ENCODE measurements at regions not wholly inside any gene's neighbourhood (a gene's known extent, or its start where the extent isn't known, plus 50 kb on each side); places are given as distances from the start of the nearest gene placed in this dataset.

- TF ChIP-seq ZNF277 (CRISPR knock-in tag; IDR thresholded peaks at IDR 0.05; ENCODE audit: borderline replicate concordance): no peak
- TF ChIP-seq EP300 (IDR thresholded peaks at IDR 0.05; ENCODE audit: low read length): no peak
- no peak for TF ChIP-seq FOXJ2 (tag; IDR thresholded peaks at IDR 0.05)
- TF ChIP-seq THRB (CRISPR knock-in tag; conservative IDR thresholded peaks at IDR 0.05): no peak
- no peak for TF ChIP-seq ZC3H8 (IDR thresholded peaks at IDR 0.05)
- TF ChIP-seq KLF6 (CRISPR knock-in tag; IDR thresholded peaks at IDR 0.05; ENCODE audit: borderline replicate concordance): no peak
- no peak for TF ChIP-seq TEAD2 (tag; IDR thresholded peaks at IDR 0.05)
- no peak for TF ChIP-seq ZNF707 (CRISPR knock-in tag; conservative IDR thresholded peaks at IDR 0.05)
Measured at GRCh38 chr9:6076851-6077250, 61.4 kb upstream of the RANBP6 start (continued).

GRCh38 chr9:6073731-6074130, 58.3 kb upstream of the RANBP6 start:
- Histone ChIP-seq H3K4me3 (no peak overlapping the region), H3K9me1 (ENCODE audit: control insufficient read depth, insufficient read depth, low read length) (no peaks in the 10 kb centered on the region), H3K79me2 (ENCODE audit: control insufficient read depth, insufficient read depth, low read length) (no peaks in the 10 kb centered on the region), H3K9ac (ENCODE audit: insufficient read depth in 1 of 2, low read depth in 2 of 2, low read length in 2 of 2) (no peak overlapping the region), H3K9me3 (replicated peaks; ENCODE audit: control insufficient read depth, insufficient read depth, low read depth, low read length) (no peaks in the 10 kb centered on the region; the same call in 1 of the 2 replicates), H3K4me1 (replicated peaks in 1 of 2; ENCODE audit: control insufficient read depth in 2 of 2, insufficient read depth in 2 of 2, low read length in 2 of 2) (peaks cover 1 to 4% of the 10 kb centered on the region in 2 experiments; a peak in 2 of 5 replicates), H2AFZ (ENCODE audit: low read depth, low read length) (no peak overlapping the region), H3K4me2 (ENCODE audit: insufficient read depth, low read length) (no peak overlapping the region), H3K36me3 (ENCODE audit: control insufficient read depth, insufficient read depth, low read length) (no peaks in the 10 kb centered on the region), H3K27ac (ENCODE audit: extremely low read depth, low read depth, low read length) (no peak overlapping the region), H4K20me1 (replicated peaks; ENCODE audit: control insufficient read depth, insufficient read depth, low read length) (no peaks in the 10 kb centered on the region), H3K27me3 (ENCODE audit: control insufficient read depth in 2 of 2, insufficient read depth in 2 of 2, low read length in 2 of 2) (no peaks in the 10 kb centered on the region)
- ChIA-PET CTCF (ENCODE audit: low intra/inter-chr PET ratio) (no interaction called here), POLR2A (no interaction called here)
- intact Hi-C loops (cut with micrococcal nuclease) (no loop called here), in situ Hi-C loops (cut with MboI) (loop anchor here (25.0 kb wide), 2 partner anchors 239 to 489 kb away; no protein-coding TSS in a partner anchor)
- DNase-seq (ENCODE audit: extremely low read depth in 1 of 4, low spot score in 3 of 4) (no peak), FAIRE-seq (no peak), ATAC-seq (no peak)
- no TSS peak for BruUV-seq (replicated peaks)
- WGBS (ENCODE audit: insufficient coverage, low coverage, missing lambda C conversion rate): 63% methylated on average over 2 of the region's 2 CpGs
- TF ChIP-seq ZNF280B (CRISPR knock-in tag; IDR thresholded peaks at IDR 0.05) (no peak), ZNF133 (CRISPR knock-in tag; IDR thresholded peaks at IDR 0.05) (no peak), IFI16 (CRISPR knock-in tag; IDR thresholded peaks at IDR 0.05) (no peak), ZNF253 (CRISPR knock-in tag; conservative IDR thresholded peaks at IDR 0.05) (no peak), HNRNPLL (IDR thresholded peaks at IDR 0.05; ENCODE audit: low read depth, low read length, poor library complexity, severe bottlenecking) (no peak), CBX8 (IDR thresholded peaks at IDR 0.05; ENCODE audit: borderline replicate concordance, extremely low read depth, low read depth, low read length, poor library complexity, severe bottlenecking) (no peak), ZKSCAN8 (CRISPR knock-in tag; IDR thresholded peaks at IDR 0.05) (no peak), GTF2E2 (tag; IDR thresholded peaks at IDR 0.05) (no peak), MYC (IDR thresholded peaks at IDR 0.05; ENCODE audit: low read depth, low read length) (no peak), MYC (CRISPR knock-in tag; IDR thresholded peaks at IDR 0.05; ENCODE audit: borderline replicate concordance, low read depth) (no peak), PHF21A (IDR thresholded peaks at IDR 0.05; ENCODE audit: borderline replicate concordance, low read depth) (no peak)
